Mesenteric fat pad (tissue), 1 donor: ENCODE measurements at regions not wholly inside any gene's neighbourhood (a gene's known extent, or its start where the extent isn't known, plus 50 kb on each side); places are given as distances from the start of the nearest gene placed in this dataset.
"Not testable (repeated sequence)": the region's sequence is repeated elsewhere in the genome, so short reads cannot be mapped to it uniquely, and the experiment has no call there.

Experiments used
- DNase-seq: peaks from one replicate; pipeline ENCODE4 v3.0.0-alpha.2; 2020; ENCODE audit warnings: low spot score
- donor health status: DM: yes; HTN: yes; CAD: no.

GRCh38 chr5:14993459-14994133, 122.0 kb upstream of the ANKH start:
- not testable (repeated sequence) for DNase-seq

- not testable (repeated sequence) for DNase-seq
These were observed 121.3 kb upstream of the ANKH start for GRCh38 chr5:14992751-14993458.

- DNase-seq, result no peak
These were observed 116.6 kb upstream of the ANKH start for GRCh38 chr5:14988223-14988622.

- DNase-seq, result no peak
These were observed 114.8 kb upstream of the ANKH start for GRCh38 chr5:14986413-14986812.

- DNase-seq, result no peak
These were observed 112.3 kb upstream of the ANKH start for GRCh38 chr5:14983666-14984441.

GRCh38 chr5:14980698-14981097, 109.1 kb upstream of the ANKH start:
- no peak for DNase-seq

- no peak for DNase-seq
These were observed 105.6 kb upstream of the ANKH start for GRCh38 chr5:14977058-14977685.

GRCh38 chr5:14976486-14976885, 104.9 kb upstream of the ANKH start:
- DNase-seq, result no peak

GRCh38 chr5:14971873-14972272, 100.3 kb upstream of the ANKH start:
- DNase-seq, result no peak

- no peak for DNase-seq
These were observed 97.2 kb upstream of the ANKH start for GRCh38 chr5:14968796-14969195.

GRCh38 chr5:14967166-14967565, 95.6 kb upstream of the ANKH start:
- no peak for DNase-seq

- no peak for DNase-seq
These were observed 94.2 kb upstream of the ANKH start for GRCh38 chr5:14965815-14966214.

- DNase-seq, result no peak
These were observed 91.0 kb upstream of the ANKH start for GRCh38 chr5:14962604-14963003.

- DNase-seq, result no peak
These were observed 88.5 kb upstream of the ANKH start for GRCh38 chr5:14960120-14960462.

GRCh38 chr5:14959399-14960119, 88.0 kb upstream of the ANKH start:
- no peak for DNase-seq

- no peak for DNase-seq
These were observed 86.6 kb upstream of the ANKH start for GRCh38 chr5:14958188-14958587.

- DNase-seq, result no peak
These were observed 85.0 kb upstream of the ANKH start for GRCh38 chr5:14956423-14957046.

- DNase-seq, result no peak
These were observed 83.2 kb upstream of the ANKH start for GRCh38 chr5:14954616-14955343.

- DNase-seq, result no peak
These were observed 82.6 kb upstream of the ANKH start for GRCh38 chr5:14954216-14954615.

- DNase-seq, result no peak
These were observed 81.6 kb upstream of the ANKH start for GRCh38 chr5:14953075-14953607.
